OCI-LY3 (cell line): ENCODE measurements at regions not wholly inside any gene's neighbourhood (a gene's known extent, or its start where the extent isn't known, plus 50 kb on each side); places are given as distances from the start of the nearest gene placed in this dataset.

Source experiments
- H2AFZ ChIP-seq: fragments of 200-600, 300-600 bp; shearing (Covaris generic); 2 replicates; pipeline ENCODE4 v1.6.0; 2014; ENCODE audit warnings: antibody characterized with exemption, low read depth, low read length
- H3K27ac ChIP-seq: fragments of 200-600, 300-600 bp; sonication (generic); 2 replicates; pipeline ENCODE4 v1.5.1; 2014; ENCODE audit warnings: mild to moderate bottlenecking, low read length, moderate library complexity, mixed read lengths
- H3K27me3 ChIP-seq: fragments of 200-600, 300-600 bp; sonication (generic); 2 replicates; pipeline ENCODE4 v1.6.1; 2014; ENCODE audit warnings: low read depth, low read length, mixed read lengths
- H3K36me3 ChIP-seq: fragments of 200-600, 300-600 bp; sonication (generic); replicated peaks from 2 replicates; pipeline ENCODE3; 2014; ENCODE audit warnings: low read depth, low read length, mixed read lengths
- H3K4me1 ChIP-seq: fragments of 300-600, 200-600 bp; sonication (generic); 2 replicates; pipeline ENCODE4 v1.6.1; 2014; ENCODE audit warnings: low read length, mixed read lengths
- H3K4me2 ChIP-seq: fragments of 200-600, 300-600 bp; sonication (generic); 2 replicates; pipeline ENCODE4 v1.6.1; 2014; ENCODE audit warnings: low read length, mixed read lengths
- H3K4me3 ChIP-seq: fragments of 300-600, 200-600 bp; sonication (generic); 2 replicates; pipeline ENCODE4 v1.5.1; 2014; ENCODE audit warnings: antibody characterized with exemption, mild to moderate bottlenecking, low read length, moderate library complexity
- H3K79me2 ChIP-seq: fragments of 300-600, 200-600 bp; shearing (Covaris generic); 2 replicates; pipeline ENCODE4 v1.6.1; 2014; ENCODE audit warnings: mild to moderate bottlenecking, low read length, mixed read lengths
- H3K9ac ChIP-seq: fragments of 300-600, 200-600 bp; shearing (Covaris generic); 2 replicates; pipeline ENCODE4 v1.6.0; 2014; ENCODE audit warnings: mild to moderate bottlenecking, low read length, moderate library complexity
- H3K9me3 ChIP-seq: fragments of 200-600, 300-600 bp; shearing (Covaris generic); 2 replicates; pipeline ENCODE4 v1.6.1; 2014; ENCODE audit warnings: low read length, mixed read lengths; ENCODE audit not compliant: insufficient read depth
- H4K20me1 ChIP-seq: fragments of 200-600, 300-600 bp; sonication (generic); 2 replicates; pipeline ENCODE4 v1.6.1; 2016; ENCODE audit warnings: low read length, mixed read lengths; ENCODE audit not compliant: insufficient read depth
- CTCF ChIP-seq: fragments of 200-600, 300-600 bp; sonication (generic); IDR thresholded peaks from 2 replicates; pipeline ENCODE4 v1.5.1; 2014; ENCODE audit warnings: antibody characterized with exemption, low read length, low read depth
- EZH2phosphoT487 ChIP-seq: fragments of 200-600 bp; shearing (Covaris generic); IDR thresholded peaks from 2 replicates; pipeline ENCODE4 v1.6.1; 2018; ENCODE audit warnings: antibody characterized with exemption, mixed run types, low read depth

GRCh38 chr6:14396826-14397517 is 279.4 kb downstream of the CD83 start:
- Histone ChIP-seq H3K9ac (peak overlapping the region; percentile 48; the same call in 1 of the 2 replicates), H3K4me1 (peaks cover 18% of the 10 kb centered on the region), H2AFZ (no peak overlapping the region), H3K4me2 (peak overlapping the region; percentile 65), H3K36me3 (no peaks in the 10 kb centered on the region), H3K79me2 (no peaks in the 10 kb centered on the region), H3K4me3 (peak overlapping the region; percentile 58), H3K27ac (no peak overlapping the region), H3K27me3 (no peaks in the 10 kb centered on the region), H3K9me3 (no peaks in the 10 kb centered on the region), H4K20me1 (no peaks in the 10 kb centered on the region)
- TF ChIP-seq CTCF: peak; percentile 73
- TF ChIP-seq EZH2phosphoT487: no peak

- Histone ChIP-seq H3K4me2 (peak overlapping the region; percentile 65), H3K9me3 (no peaks in the 10 kb centered on the region)
- TF ChIP-seq EZH2phosphoT487: no peak
Observed at GRCh38 chr6:14397518-14397901, 279.9 kb downstream of the CD83 start.

DNA sequence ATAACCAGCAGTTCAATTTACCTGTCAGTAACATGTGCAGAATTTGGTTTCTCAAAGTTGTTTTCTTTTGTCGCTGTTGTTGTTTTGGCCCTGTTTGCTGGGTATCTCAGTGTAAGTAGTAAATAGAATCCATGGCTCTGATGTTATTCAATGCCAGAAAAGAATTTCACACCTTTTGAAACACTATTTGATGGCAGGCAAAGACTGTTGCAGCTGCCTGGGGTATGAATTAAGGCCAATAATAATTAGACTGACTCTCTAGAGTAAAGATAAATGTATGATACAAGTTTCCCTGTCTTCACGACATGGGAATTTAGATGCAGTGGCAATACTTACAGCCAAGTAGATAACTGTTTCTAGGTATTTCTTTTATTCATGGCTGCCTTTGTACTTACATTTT is 281.4 kb downstream of the CD83 start:
- no peak overlapping the region for H3K9ac ChIP-seq
- no peak overlapping the region for H3K4me2 ChIP-seq
- no peaks in the 10 kb centered on the region for H4K20me1 ChIP-seq
- peaks cover 18% of the 10 kb centered on the region for H3K4me1 ChIP-seq
- H3K4me3 ChIP-seq: no peak overlapping the region
- no peak overlapping the region for H2AFZ ChIP-seq
- H3K27ac ChIP-seq: no peak overlapping the region
- H3K79me2 ChIP-seq: no peaks in the 10 kb centered on the region
- no peak for TF ChIP-seq EZH2phosphoT487
- no peaks in the 10 kb centered on the region for H3K36me3 ChIP-seq
- H3K27me3 ChIP-seq: no peaks in the 10 kb centered on the region
- no peaks in the 10 kb centered on the region for H3K9me3 ChIP-seq

More at GRCh38 chr6:14397518-14397901, 279.9 kb downstream of the CD83 start:
- Histone ChIP-seq H3K36me3 (no peaks in the 10 kb centered on the region), H3K9ac (no peak overlapping the region), H3K27ac (no peak overlapping the region), H4K20me1 (no peaks in the 10 kb centered on the region), H3K4me1 (peaks cover 18% of the 10 kb centered on the region), H2AFZ (no peak overlapping the region), H3K4me3 (peak overlapping the region; percentile 58; the same call in 1 of the 2 replicates), H3K79me2 (no peaks in the 10 kb centered on the region), H3K27me3 (no peaks in the 10 kb centered on the region)

DNA sequence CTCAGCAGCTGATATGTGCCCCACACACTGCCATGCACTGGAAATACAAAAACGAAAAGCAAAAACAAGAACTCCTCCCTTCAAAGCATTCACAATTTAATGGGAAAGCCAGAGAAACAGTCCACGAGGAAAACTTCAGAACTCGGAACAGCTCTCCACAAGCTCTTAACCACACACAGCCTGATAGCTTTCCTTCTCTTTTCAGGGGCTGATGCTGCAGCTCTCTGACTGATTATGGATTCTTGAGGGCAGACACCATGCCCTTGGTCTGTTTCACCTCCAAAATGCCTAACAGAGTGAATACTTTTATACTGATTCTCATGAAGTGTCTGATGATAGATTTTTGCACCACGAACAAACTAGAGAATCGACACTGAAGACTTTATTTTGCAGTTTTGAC is 282.1 kb downstream of the CD83 start:
- TF ChIP-seq CTCF (no peak), EZH2phosphoT487 (no peak)
- Histone ChIP-seq H3K9me3 (no peaks in the 10 kb centered on the region), H3K27me3 (no peaks in the 10 kb centered on the region), H3K4me2 (no peak overlapping the region), H3K79me2 (no peaks in the 10 kb centered on the region), H3K4me3 (no peak overlapping the region), H3K4me1 (peaks cover 18% of the 10 kb centered on the region), H2AFZ (no peak overlapping the region), H3K27ac (no peak overlapping the region), H4K20me1 (no peaks in the 10 kb centered on the region), H3K9ac (no peak overlapping the region), H3K36me3 (no peaks in the 10 kb centered on the region)

DNA sequence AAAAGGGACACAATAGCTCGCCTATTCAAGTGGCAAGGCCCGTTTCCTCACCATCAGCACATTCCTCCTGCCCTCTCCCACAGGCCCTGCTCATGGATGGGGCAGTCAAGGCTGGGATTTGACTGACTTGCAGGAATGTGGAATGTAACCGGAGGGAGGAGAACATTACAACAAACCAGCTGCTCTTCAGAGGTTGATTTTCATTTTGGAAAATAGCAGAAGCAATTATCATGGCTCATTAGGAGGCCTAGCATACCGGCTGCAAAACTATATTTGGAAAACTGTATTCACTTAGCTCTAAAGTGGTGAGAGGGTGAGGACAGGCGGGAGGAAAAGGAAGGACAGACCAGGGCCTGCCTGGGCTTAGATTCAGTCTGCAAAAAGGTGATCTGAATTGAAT is 283.7 kb downstream of the CD83 start:
- Histone ChIP-seq H3K79me2 (no peaks in the 10 kb centered on the region), H3K27ac (no peak overlapping the region), H3K4me1 (peaks cover 15% of the 10 kb centered on the region), H3K4me3 (no peak overlapping the region), H3K36me3 (no peaks in the 10 kb centered on the region), H2AFZ (no peak overlapping the region), H3K27me3 (no peaks in the 10 kb centered on the region), H3K4me2 (no peak overlapping the region), H3K9ac (no peak overlapping the region), H4K20me1 (no peaks in the 10 kb centered on the region), H3K9me3 (no peaks in the 10 kb centered on the region)
- no peak for TF ChIP-seq EZH2phosphoT487
